Limb (tissue), 2 donors: ENCODE measurements at regions not wholly inside any gene's neighbourhood (a gene's known extent, or its start where the extent isn't known, plus 50 kb on each side); places are given as distances from the start of the nearest gene placed in this dataset.

Experiments used
- DNase-seq, 2 donors: peaks; one replicate each; pipeline ENCODE4 v3.0.0-alpha.2; 2016; ENCODE audit errors: extremely low spot score in 2 of 2

DNA sequence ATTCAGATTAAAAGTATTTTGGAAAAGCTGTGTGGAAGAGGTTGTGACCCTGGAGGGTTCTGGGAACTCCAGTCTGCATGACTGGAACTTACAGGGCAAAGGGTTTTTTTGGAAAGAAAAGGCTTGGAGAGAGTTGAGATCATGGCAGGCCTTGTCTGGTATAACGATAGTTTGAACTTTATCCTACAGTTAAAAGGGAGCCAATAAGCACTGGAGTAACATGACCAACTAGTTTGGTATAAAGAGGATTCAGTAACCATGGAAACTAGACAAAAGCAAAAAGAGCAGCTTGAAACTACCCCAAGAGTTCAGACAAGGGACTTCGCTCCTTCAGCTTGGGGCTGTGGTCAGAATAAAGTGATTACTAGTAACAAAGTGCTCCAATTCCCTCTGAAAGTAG, 151.2 kb upstream of the TMCO5A start:
- no peak for DNase-seq

DNA sequence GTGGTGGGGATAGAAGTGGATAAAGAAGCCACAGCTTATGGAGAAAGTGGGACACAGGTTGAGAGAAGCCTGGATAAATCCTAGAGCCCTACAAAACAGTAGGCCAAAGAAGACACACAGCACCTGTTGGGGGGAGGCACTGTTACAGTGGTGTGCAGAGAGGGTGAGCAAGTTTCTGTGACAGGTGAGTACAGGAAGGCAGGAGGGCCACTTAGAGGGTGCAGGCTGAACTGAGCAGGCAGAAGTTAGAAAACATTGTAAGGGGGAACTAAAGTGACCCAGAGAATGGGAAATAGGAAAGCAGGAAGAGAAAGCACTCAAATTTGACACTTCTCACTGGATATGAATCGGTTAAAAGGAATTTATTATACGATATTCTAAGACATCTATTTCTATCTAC, 146.1 kb upstream of the TMCO5A start:
- no peak for DNase-seq

DNA sequence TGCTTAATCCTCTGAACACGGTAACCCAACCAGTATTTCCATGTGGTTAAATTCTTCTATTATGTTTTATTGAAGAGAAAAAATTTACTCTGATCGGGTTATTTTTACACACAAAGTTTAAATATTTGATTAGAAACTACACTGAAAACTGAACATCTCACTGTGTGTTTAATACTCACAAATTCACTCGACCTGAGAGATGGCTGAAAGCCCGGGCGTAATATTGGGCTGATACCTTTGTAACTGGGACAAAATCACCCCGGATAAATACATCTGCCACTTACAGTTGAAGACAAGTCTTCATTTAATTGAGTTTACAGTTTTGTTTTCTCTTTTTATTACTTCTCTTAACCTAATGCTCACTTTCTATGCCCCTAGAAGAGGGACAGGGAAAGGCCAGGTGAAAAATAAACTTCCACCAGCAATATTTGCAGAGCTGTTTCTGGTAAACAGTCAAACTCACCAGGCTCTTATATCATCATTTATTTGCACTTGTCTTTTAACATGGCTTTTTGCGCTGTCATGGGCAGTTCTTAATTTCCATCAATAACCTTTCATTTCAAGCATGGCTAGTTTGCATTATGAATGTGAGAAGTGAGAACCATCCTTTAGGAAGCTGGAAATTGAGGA, 145.6 kb upstream of the TMCO5A start:
- no peak for DNase-seq

DNA sequence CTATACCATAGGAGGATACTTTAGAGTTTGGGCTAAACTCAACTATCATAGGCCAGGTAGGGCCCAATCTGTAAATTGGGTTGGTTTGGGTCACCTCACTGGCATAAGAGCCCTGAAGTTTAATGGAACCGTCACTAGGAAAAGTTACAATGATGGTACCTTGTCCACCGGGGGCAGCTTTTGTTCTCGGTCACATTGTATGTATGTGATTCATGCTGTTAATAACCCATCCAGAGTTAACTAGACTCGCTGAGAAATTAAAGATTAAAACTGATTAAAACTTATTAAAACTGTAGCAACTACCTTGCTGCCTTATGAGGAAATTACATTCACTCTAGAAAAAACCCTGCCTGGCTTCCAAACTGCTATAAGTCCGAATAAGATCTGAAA, 145.0 kb upstream of the TMCO5A start:
- no peak for DNase-seq

DNA sequence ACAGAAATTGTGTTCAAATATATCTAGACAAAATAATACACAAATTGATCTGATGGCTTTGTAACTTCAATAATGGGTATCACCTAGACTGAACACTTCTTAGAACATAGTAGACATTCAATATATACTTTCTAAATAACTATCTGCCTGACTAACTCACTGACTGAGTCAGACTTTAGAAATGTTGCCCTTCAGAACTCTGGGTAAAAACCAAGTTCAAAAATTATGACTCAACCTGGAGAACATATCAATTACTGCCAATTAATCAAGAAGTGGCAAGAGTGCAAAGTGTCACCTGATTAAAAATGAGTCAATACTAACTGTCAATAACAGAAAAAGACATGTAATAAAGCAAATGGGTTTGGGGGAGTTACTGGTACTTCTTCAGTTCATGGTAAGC, 144.6 kb upstream of the TMCO5A start:
- DNase-seq, result no peak

DNA sequence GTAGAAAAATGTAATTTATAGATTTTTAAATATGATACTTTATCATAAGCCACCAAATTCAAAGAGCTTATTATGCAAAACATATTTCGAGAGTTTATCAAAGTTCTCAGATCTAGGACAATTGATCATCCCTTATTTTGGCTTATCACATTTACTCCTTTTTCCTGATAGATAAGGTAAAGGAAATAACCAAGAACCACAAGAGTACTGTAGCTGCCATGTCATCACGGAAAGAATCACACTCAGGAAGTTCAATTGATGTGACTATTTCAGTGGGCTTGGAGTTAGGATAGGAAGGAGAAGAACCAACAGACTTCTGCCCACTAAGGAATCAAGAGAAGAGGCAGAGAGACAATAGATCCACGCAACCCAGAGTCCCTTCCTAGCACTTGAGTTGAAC, 142.7 kb upstream of the TMCO5A start:
- no peak for DNase-seq

DNA sequence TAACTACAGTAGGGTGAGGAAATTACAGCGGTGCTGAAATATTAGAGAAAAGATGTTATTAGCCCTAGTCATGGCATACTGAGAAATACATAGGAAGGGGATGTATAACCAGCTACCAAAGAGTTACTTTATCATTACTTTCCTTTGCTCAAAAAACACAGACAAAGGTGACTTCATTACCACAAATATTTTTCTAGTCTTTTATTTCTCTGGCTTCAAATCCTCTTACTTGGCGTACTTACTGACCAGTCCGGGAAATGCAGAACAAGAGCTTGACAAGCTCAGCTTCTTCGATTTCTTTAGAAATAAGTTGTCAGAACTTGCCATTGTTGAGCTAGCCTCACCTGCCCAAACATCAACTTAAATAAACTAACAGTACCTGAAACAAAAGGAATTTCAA, 142.1 kb upstream of the TMCO5A start:
- DNase-seq, result no peak

DNA sequence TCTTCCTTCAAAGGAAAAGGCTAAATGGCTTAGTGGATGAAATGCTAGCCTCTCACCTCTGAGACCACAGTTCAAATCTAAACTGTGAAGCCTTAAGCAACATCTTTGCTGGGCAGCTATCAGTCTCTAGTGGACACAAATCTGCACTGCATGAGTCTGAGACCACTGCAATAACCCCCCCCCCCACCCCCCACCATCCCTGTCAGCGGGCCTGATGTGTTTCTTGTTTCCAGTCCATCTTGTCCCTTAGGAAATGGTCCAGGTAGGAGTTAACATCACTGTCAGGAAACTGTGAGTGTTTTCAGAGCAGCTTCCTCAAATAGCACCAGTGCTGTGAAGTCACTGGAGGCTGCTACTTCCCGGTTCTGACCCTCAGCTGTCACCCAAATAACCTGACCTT, 140.6 kb upstream of the TMCO5A start:
- DNase-seq, result peak in 1 of 2 donors; percentile 26

DNA sequence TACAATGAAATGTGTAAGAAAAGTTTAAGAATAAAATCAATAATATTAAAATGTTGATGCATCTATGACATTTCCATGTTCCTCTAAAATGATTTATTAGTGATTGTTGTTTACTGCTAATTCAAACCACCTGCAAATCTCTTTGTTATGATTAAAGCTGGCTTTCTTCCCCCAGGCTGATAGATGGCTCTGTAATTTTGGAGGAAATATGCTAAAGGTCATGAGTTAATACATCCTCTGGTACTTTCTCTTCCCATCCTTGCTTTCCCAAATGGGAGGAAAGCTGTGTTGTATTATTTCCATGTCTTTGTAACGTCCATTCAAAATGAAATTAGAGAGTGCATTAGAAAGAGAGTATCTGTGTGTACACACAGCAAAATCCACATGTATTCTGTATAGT, 139.5 kb upstream of the TMCO5A start:
- DNase-seq, result no peak

DNA sequence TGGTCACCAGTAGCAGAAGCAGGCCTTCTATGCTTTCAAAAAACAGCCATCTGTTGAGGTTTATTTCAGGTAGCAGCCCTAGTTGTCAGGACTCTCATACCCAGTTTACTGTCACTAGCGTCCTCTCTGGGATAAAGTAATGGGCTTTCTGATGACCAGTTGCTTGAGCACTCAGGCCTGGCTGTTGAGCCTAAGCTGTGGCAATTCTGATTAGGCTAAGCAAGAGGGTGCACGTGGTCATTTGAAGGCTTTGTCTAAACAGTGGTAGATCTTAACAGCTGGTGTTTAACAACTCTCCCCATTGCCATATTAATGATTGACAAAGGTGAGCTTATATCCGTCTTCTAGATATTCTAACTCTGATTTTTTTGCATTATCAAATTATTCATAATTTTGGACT, 132.9 kb upstream of the TMCO5A start:
- DNase-seq, result no peak

DNA sequence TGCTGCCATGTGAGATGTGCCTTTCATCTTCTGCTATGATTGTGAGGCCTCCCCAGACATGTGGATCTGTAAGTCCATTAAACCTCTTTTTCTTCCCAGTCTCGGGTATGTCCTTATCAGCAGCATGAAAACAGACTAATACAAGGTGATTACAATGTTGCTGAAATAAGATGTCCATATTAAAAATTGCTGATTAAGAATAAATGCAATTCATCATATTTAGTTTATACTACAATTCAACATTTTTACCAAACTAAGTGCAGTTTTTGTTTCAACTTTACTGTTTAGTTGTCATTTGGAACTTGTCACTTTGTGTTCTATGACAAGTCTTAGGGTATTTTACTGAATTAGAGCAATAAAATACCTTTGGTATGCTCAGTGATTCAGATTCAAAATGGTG, 127.6 kb upstream of the TMCO5A start:
- no peak for DNase-seq

DNA sequence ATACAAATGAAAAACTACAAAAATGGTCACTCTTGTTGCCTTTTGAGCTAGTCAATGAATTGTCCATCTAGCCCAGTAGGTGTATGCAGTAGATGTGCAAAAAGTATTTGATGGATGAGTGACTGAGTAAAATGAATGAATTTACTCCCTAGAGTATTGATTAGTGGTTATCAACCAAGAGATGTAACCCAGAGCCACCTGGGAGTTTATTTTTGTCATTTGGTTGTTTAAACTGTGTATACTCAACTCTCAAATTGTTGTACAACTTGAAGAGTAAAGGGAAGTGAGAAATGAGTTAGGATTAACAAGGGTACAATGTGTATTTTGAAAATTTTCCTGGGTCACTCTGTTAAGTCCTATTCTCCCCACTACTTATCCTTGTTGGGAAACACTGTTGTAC, 124.1 kb upstream of the TMCO5A start:
- DNase-seq, result no peak

DNA sequence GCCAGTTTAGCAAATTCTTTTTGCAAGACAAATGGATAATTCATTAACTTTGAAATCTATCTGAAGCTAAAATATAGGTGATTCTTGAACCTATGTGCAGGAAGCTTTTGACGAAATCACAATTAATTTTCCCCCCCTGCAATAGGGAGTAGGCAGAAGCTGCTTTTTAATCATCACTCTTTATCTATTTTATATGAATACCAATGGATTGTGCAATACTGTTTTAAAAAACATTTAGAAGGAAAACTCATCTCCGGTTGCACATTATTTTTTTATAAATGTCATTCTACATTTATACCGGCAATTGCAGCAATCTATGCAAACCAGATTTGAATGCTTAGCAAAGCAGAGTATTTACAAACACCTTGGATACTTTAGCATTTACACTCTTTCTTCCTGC, 121.1 kb upstream of the TMCO5A start:
- DNase-seq, result no peak

DNA sequence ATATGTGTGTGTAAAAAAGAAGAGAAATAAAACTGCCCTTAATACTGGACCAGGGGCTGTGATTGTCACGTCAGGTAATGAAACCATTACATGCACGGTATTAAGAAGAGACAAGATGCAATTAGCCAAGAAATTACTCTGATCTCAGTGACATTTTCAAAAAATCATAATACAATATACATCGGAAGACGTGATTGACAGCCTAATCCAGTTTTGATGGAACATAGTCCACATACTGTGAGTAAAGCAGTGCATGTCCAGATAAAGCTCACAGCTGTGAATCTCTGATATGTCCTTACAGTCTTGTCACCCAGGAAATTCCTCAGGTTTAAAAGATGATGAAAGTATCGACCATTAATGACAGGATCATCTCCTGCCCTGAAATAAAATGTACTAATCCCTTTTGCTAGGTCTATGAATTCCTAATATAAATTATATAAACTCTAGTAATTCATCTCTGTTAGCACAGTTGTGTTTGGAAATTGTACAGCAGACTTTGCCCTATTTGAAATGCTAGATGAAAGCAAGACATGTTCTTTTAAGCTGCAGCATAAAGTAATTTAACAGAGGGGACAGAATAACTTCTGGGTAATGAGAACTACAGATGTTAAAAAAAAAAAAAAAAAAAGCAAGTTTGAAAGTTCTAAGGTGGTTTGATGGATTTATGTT, 119.5 kb upstream of the TMCO5A start:
- DNase-seq, result no peak

DNA sequence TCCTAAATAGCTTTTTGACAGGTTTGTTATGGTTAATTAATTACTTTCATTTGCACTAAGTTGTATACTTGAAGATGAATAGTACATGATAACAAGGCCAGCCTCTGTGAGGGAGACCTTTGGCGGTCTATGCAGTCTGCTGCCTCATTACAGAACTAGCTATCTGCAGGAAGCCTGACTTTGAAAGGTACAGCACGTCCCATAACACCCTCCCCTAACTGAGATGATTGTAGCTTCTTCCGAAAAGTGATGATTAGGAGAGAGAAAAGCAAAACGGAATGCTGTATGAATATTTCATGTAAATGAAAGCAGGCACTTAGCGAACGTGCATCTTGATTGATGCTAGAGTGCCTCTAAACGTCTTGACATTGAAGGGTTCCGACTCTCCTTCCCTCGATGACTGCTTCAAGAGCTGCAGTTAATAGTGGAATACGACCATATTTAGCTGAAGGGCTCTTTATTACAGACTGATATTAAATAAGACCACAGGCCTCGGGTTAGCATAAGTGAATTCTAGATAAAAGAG, 116.2 kb upstream of the TMCO5A start:
- DNase-seq, result no peak

DNA sequence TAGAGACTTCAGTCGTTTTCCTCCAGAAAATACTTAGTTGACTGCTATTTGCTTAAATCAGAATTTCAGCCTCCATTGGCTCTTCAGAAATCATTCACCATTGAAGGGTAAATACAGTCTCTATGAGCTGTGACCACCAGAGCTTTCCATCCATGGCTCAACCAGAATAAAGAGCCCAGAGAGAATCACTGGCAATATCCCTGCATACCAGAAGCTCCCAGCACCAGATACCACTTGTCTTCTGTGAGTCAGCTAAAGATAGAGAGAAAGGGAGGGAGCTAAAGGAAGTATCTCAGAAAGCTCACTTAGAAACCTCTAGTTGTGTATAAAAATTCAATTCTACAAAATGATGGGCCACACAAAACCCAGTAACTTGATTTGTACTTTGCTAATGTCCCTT, 115.2 kb upstream of the TMCO5A start:
- DNase-seq, result no peak

DNA sequence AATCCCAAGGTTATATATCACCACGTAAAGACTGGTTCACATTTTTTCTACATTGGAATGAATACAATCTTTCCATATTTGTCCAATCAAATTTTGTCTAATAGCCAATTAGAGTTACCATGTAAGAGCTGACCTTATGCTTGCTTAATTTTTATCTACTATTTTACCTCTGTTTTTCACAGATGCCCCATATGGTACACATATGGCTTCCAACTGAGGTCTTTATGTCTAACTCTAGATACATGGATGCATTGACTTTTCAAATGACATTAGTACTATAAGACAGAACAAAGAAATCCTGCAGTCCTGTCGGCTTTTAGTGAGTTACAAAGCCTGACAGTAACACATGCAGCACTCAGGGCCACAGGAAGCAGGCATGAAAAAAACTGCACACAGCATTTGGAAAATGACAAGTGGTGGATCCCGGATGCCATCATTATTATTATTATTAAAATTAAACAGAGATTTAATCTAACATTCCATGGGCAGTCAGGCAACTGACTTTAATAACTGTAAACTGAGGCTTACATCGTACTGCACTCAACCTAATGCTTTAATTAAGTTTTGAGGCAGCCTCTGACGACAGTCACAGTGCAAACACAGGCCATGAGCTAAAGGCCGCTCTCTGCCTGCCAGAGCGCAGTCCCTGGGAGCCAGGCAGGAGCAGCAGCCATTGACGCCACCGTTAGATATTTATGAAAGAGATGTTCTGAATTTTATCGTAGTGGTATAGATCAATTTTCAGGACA, 113.9 kb upstream of the TMCO5A start:
- DNase-seq, result no peak

DNA sequence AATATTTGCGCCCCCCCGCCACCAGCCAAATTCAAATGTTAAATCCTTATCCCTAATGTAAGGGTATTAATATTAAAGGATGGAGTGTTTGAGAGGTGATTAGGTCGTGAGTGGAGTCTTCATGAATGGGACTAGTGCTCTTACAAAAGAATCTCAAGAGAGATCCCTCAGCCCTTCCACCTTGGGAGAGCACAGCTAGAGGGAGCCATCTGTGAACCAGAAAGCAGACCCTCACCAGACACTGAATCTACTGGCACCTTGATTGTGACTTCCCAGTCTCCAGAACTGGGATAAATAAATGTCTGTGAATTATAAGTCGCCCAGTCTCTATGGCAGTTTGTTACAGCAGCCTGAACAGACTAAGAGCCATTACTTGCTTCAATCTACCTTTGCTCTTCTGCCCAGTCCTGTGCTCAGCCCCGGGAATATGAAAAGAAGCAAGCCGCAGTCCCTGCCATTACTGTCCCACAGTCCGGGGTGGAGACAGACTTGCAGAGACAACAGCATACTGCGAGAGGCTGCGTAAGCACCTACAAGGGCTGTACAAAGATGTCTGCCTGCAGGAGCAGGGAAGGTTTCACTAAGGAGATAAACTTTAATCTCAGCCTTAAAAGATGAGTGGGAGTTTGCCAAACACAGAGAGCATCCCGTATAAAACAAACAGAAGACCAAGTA, 110.7 kb upstream of the TMCO5A start:
- no peak for DNase-seq

DNA sequence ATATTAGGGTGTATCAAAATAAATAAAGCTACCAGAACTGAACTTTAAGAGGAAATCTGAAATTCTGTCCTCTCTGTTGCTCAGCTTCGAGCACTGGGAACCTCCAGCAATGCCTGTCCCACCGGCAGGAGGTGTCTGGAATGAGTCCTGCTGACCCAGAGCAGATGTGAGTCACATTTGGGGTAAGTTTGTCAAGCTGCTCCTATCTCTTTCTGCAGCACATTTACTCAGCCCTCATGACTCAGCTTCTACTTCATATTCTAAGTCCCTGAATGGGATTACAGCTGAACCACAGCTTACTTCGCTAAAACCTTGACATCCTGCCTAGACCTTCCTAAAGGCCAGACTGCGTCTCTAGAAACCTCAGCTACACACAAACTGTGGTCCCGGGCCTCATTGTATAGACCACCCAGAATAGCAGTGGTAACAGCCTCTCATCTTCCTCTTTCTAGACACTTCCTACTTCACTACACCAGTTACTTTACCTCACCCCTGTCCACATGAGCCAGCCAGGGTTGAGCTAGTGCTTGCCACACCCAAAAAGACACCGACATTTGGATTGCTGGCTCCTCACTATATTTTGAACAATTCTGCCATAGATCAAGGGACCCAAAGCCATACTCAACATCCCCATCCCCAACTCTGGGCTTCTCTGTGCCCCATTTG, 109.6 kb upstream of the TMCO5A start:
- no peak for DNase-seq

DNA sequence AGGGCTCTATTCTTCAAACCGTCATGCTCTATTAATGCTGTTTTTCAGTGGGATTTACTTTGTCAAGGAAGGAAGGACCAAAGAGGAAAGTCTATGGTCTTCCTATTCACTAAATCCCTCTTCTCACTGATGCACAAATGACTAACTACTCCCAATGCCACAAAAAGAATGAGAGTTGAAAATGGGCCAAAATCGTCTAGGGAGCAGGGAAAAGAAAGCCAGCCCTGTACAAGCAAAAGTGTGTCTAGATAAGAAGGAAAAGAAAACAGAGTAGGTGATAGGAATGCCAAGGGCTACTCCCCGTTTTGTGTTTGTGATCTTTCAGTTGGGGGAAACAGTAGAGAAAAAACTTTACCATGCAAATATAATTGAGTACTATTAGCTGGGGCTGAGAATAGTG, 97.2 kb upstream of the TMCO5A start:
- no peak for DNase-seq

DNA sequence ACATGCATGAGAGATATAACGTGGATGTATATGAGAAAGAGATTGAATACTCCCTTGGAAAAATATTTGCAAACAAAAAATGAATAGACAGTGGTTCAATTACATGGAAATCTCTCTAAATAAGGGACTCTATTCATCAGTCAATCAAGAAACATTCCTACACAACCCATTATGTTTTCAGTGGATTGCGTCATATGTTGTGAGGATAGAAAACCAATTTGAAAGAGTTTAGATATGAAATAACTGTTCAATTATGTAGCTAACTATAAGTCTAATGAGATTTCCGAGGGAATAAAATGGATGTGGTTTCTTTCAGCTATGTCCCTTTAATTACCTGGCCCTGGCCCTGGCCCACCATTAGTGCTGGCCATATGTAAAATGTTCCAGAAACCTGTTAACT, 86.7 kb upstream of the TMCO5A start:
- no peak for DNase-seq

DNA sequence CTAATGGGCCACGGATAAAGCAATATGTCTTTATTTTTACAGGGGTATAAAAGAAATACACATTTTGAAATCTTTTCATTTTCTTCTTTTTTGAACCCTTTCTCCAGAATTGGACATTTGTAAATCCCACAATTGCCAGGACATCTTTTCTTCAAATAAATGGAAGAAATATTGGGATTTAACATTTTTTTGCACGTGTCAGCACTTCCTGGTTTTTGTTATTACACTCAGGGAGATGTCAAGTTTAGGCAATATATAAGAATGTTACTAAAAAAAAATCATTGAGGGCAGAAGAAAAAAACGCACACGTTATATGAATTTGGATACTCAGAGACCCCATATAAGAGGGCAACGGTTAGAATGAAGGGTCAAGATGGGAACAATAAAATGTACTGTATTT, 78.3 kb upstream of the TMCO5A start:
- DNase-seq, result no peak
